Activated naive CD4-positive, alpha-beta T cell treated with anti-CD3 and anti-CD28 coated beads, Interleukin-2, amount 50 U/mL, for 24 hours (primary cell): ENCODE measurements at regions not wholly inside any gene's neighbourhood (a gene's known extent, or its start where the extent isn't known, plus 50 kb on each side); places are given as distances from the start of the nearest gene placed in this dataset.
A peak's percentile ranks its signal among the peaks of the same experiment; 100 is the strongest.
"Not testable (repeated sequence)": the region's sequence is repeated elsewhere in the genome, so short reads cannot be mapped to it uniquely, and the experiment has no call there.

Experiments used
- H3K27ac Mint-ChIP-seq: one replicate; pipeline ENCODE4 v1.8.0; 2021; ENCODE audit warnings: mild to moderate bottlenecking, mixed read lengths
- H3K27me3 Mint-ChIP-seq: one replicate; pipeline ENCODE4 v1.8.0; 2021; ENCODE audit warnings: mixed read lengths
- H3K36me3 Mint-ChIP-seq: one replicate; pipeline ENCODE4 v1.8.0; 2021; ENCODE audit warnings: mixed read lengths
- H3K4me1 Mint-ChIP-seq: one replicate; pipeline ENCODE4 v1.8.0; 2021; ENCODE audit warnings: mixed read lengths
- H3K4me3 Mint-ChIP-seq: one replicate; pipeline ENCODE4 v1.8.0; 2021; ENCODE audit warnings: mild to moderate bottlenecking, mixed read lengths
- H3K9me3 Mint-ChIP-seq: one replicate; pipeline ENCODE4 v1.8.0; 2021; ENCODE audit warnings: mixed read lengths

- Mint-ChIP-seq H3K27ac (no peak overlapping the region), H3K36me3 (no peaks in the 10 kb centered on the region), H3K27me3 (no peaks in the 10 kb centered on the region), H3K4me1 (no peaks in the 10 kb centered on the region), H3K4me3 (no peak overlapping the region), H3K9me3 (peaks cover 8% of the 10 kb centered on the region)
Observed at GRCh38 chr19:23521471-23521870, 126.2 kb upstream of the ZNF91 start.

GRCh38 chr19:23520441-23520840, 125.2 kb upstream of the ZNF91 start:
- H3K4me1 Mint-ChIP-seq: no peaks in the 10 kb centered on the region
- no peak overlapping the region for H3K27ac Mint-ChIP-seq

GRCh38 chr19:23519031-23519430, 123.8 kb upstream of the ZNF91 start:
- Mint-ChIP-seq H3K4me3 (no peak overlapping the region), H3K9me3 (peaks cover 4% of the 10 kb centered on the region), H3K36me3 (no peaks in the 10 kb centered on the region), H3K27me3 (no peaks in the 10 kb centered on the region), H3K27ac (no peak overlapping the region), H3K4me1 (no peaks in the 10 kb centered on the region)

More at GRCh38 chr19:23520441-23520840, 125.2 kb upstream of the ZNF91 start:
- Mint-ChIP-seq H3K4me3 (no peak overlapping the region), H3K9me3 (peaks cover 4% of the 10 kb centered on the region), H3K36me3 (no peaks in the 10 kb centered on the region), H3K27me3 (no peaks in the 10 kb centered on the region)

GRCh38 chr19:23516266-23516665, 121.0 kb upstream of the ZNF91 start:
- no peaks in the 10 kb centered on the region for H3K36me3 Mint-ChIP-seq
- H3K27me3 Mint-ChIP-seq: no peaks in the 10 kb centered on the region
- peaks cover 4% of the 10 kb centered on the region for H3K9me3 Mint-ChIP-seq
- H3K4me3 Mint-ChIP-seq: no peak overlapping the region
- no peaks in the 10 kb centered on the region for H3K4me1 Mint-ChIP-seq
- no peak overlapping the region for H3K27ac Mint-ChIP-seq

- Mint-ChIP-seq H3K27ac (no peak overlapping the region), H3K9me3 (peaks cover 4% of the 10 kb centered on the region), H3K4me1 (no peaks in the 10 kb centered on the region), H3K4me3 (no peak overlapping the region), H3K36me3 (no peaks in the 10 kb centered on the region), H3K27me3 (no peaks in the 10 kb centered on the region)
Observed at GRCh38 chr19:23515551-23515950, 120.3 kb upstream of the ZNF91 start.

GRCh38 chr19:23512151-23512925, 117.1 kb upstream of the ZNF91 start:
- no peaks in the 10 kb centered on the region for H3K4me1 Mint-ChIP-seq
- no peak overlapping the region for H3K4me3 Mint-ChIP-seq
- H3K9me3 Mint-ChIP-seq: peaks cover 4% of the 10 kb centered on the region

GRCh38 chr19:23509686-23510450, 114.6 kb upstream of the ZNF91 start:
- Mint-ChIP-seq H3K4me3 (no peak overlapping the region), H3K27ac (no peak overlapping the region), H3K27me3 (no peaks in the 10 kb centered on the region), H3K9me3 (no peaks in the 10 kb centered on the region), H3K4me1 (no peaks in the 10 kb centered on the region), H3K36me3 (no peaks in the 10 kb centered on the region)

More at GRCh38 chr19:23512151-23512925, 117.1 kb upstream of the ZNF91 start:
- Mint-ChIP-seq H3K27ac (no peak overlapping the region), H3K36me3 (no peaks in the 10 kb centered on the region), H3K27me3 (no peaks in the 10 kb centered on the region)

- H3K4me3 Mint-ChIP-seq: no peak overlapping the region
- no peaks in the 10 kb centered on the region for H3K36me3 Mint-ChIP-seq
- H3K27me3 Mint-ChIP-seq: no peaks in the 10 kb centered on the region
- no peaks in the 10 kb centered on the region for H3K4me1 Mint-ChIP-seq
- no peaks in the 10 kb centered on the region for H3K9me3 Mint-ChIP-seq
- no peak overlapping the region for H3K27ac Mint-ChIP-seq
Observed at GRCh38 chr19:23507446-23507845, 112.2 kb upstream of the ZNF91 start.

GRCh38 chr19:23505738-23506137, 110.5 kb upstream of the ZNF91 start:
- Mint-ChIP-seq H3K9me3 (no peaks in the 10 kb centered on the region), H3K27me3 (no peaks in the 10 kb centered on the region), H3K4me3 (no peak overlapping the region), H3K4me1 (no peaks in the 10 kb centered on the region), H3K27ac (no peak overlapping the region), H3K36me3 (no peaks in the 10 kb centered on the region)

- H3K27ac Mint-ChIP-seq: no peak overlapping the region
- H3K27me3 Mint-ChIP-seq: peaks cover 3% of the 10 kb centered on the region
- H3K9me3 Mint-ChIP-seq: peaks cover 37% of the 10 kb centered on the region
- H3K36me3 Mint-ChIP-seq: no peaks in the 10 kb centered on the region
- H3K4me1 Mint-ChIP-seq: no peaks in the 10 kb centered on the region
- no peak overlapping the region for H3K4me3 Mint-ChIP-seq
Observed at GRCh38 chr19:23482829-23483228, 87.6 kb upstream of the ZNF91 start.

- no peak overlapping the region for H3K4me3 Mint-ChIP-seq
- H3K27me3 Mint-ChIP-seq: peaks cover 3% of the 10 kb centered on the region
- peaks cover 31% of the 10 kb centered on the region for H3K9me3 Mint-ChIP-seq
- no peak overlapping the region for H3K27ac Mint-ChIP-seq
- H3K4me1 Mint-ChIP-seq: no peaks in the 10 kb centered on the region
- H3K36me3 Mint-ChIP-seq: no peaks in the 10 kb centered on the region
Observed at GRCh38 chr19:23481043-23481442, 85.8 kb upstream of the ZNF91 start.

GRCh38 chr19:23475477-23475876, 80.2 kb upstream of the ZNF91 start:
- Mint-ChIP-seq H3K4me1 (peaks cover 4% of the 10 kb centered on the region), H3K4me3 (no peak overlapping the region), H3K27me3 (peaks cover 17% of the 10 kb centered on the region), H3K9me3 (peaks cover 24% of the 10 kb centered on the region), H3K36me3 (peaks cover 5% of the 10 kb centered on the region), H3K27ac (no peak overlapping the region)

GRCh38 chr19:23474761-23475160, 79.5 kb upstream of the ZNF91 start:
- Mint-ChIP-seq H3K9me3 (peaks cover 30% of the 10 kb centered on the region), H3K27me3 (peaks cover 19% of the 10 kb centered on the region), H3K4me3 (no peak overlapping the region), H3K4me1 (peaks cover 4% of the 10 kb centered on the region), H3K27ac (no peak overlapping the region), H3K36me3 (peaks cover 7% of the 10 kb centered on the region)

GRCh38 chr19:23474172-23474571, 78.9 kb upstream of the ZNF91 start:
- no peak overlapping the region for H3K27ac Mint-ChIP-seq
- H3K27me3 Mint-ChIP-seq: peaks cover 22% of the 10 kb centered on the region
- peaks cover 9% of the 10 kb centered on the region for H3K36me3 Mint-ChIP-seq
- H3K4me3 Mint-ChIP-seq: no peak overlapping the region
- H3K9me3 Mint-ChIP-seq: peaks cover 32% of the 10 kb centered on the region
- H3K4me1 Mint-ChIP-seq: peaks cover 4% of the 10 kb centered on the region

- Mint-ChIP-seq H3K9me3 (peaks cover 47% of the 10 kb centered on the region), H3K27me3 (peaks cover 25% of the 10 kb centered on the region), H3K27ac (no peak overlapping the region), H3K4me3 (no peak overlapping the region), H3K4me1 (peaks cover 4% of the 10 kb centered on the region), H3K36me3 (peaks cover 18% of the 10 kb centered on the region)
Observed at GRCh38 chr19:23470873-23471545, 75.7 kb upstream of the ZNF91 start.

- H3K36me3 Mint-ChIP-seq, H3K4me3 Mint-ChIP-seq, H3K27me3 Mint-ChIP-seq, H3K4me1 Mint-ChIP-seq: not testable (repeated sequence)
- H3K27ac Mint-ChIP-seq: peak overlapping the region; percentile 32
- H3K9me3 Mint-ChIP-seq: peaks cover 26% of the 10 kb centered on the region
Observed at GRCh38 chr19:23464349-23464748, 69.1 kb upstream of the ZNF91 start.
